Dermis microvascular lymphatic vessel endothelial cell (primary cell): ENCODE measurements at regions not wholly inside any gene's neighbourhood (a gene's known extent, or its start where the extent isn't known, plus 50 kb on each side); places are given as distances from the start of the nearest gene placed in this dataset.

Experiments
- DNase-seq, 2 donors: peaks; one replicate each; pipeline versions ENCODE4 v3.0.0 to v3.0.0-alpha.2; 2010; ENCODE audit warnings: low read depth in 2 of 2

GRCh38 chr10:88107296-88108097 is 244.1 kb downstream of the PTEN start:
- no peak for DNase-seq

GRCh38 chr10:88108115-88108610 is 244.7 kb downstream of the PTEN start:
- DNase-seq: no peak

DNA sequence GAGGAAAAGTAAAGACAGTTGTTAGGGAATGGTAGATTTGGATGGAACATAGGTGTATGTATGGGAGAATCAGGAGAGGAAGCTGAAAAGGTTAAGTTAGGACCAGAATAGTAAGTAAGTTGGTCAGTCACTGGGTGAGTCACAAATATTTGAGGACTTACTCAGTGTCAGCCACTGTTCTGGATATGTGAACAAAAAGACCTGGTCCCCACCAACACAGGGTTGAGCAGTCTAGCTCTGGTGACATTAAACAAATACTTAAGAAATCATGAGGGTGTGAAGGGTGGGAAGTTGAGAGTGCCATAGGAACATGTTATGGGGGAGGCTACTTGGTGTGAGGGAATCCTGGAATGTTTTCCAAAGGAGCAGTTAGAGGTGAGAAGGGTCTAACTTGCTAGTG is 246.9 kb downstream of the PTEN start:
- peak in 1 of 2 donors; percentile 6 for DNase-seq

DNA sequence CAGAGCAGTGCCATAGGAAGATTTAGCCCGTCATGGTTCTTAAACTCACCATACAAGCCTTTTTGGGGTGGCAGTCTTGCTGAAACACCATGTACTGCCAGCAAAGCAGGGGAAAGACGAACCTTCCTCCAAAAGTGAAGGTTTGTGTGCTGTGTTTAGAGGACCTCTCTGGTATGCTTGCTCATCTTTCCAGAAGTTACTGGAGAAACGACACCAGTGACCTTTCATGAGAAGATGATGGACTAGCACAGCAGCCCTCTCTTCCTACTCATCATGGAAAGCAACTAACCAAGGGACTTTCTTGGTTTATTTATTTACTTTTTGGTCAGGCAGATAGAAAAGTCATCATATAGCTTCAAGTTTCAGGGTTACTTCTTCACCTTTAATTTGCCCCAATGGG is 247.4 kb downstream of the PTEN start:
- no peak for DNase-seq

GRCh38 chr10:88111294-88111693 is 247.9 kb downstream of the PTEN start:
- DNase-seq: no peak

DNA sequence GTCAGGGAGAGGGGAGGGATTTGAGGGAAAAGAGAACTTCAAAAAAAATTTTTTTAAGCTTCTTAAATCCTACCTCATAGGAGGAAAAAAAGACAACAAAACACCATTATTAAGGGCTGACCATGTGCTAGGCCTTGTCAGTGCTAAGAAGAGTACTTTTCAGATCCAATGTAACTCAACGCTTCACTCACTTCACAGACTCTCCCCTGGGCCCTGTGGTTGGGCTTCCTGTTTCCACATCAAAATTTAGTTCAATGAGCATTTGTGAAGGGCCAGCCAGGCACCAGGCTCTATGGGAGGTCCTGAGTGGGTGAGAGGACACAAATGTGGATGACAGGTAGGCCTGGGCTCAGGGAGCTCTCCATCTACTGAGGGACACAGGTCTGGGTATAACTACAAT is 249.8 kb downstream of the PTEN start:
- DNase-seq: no peak

DNA sequence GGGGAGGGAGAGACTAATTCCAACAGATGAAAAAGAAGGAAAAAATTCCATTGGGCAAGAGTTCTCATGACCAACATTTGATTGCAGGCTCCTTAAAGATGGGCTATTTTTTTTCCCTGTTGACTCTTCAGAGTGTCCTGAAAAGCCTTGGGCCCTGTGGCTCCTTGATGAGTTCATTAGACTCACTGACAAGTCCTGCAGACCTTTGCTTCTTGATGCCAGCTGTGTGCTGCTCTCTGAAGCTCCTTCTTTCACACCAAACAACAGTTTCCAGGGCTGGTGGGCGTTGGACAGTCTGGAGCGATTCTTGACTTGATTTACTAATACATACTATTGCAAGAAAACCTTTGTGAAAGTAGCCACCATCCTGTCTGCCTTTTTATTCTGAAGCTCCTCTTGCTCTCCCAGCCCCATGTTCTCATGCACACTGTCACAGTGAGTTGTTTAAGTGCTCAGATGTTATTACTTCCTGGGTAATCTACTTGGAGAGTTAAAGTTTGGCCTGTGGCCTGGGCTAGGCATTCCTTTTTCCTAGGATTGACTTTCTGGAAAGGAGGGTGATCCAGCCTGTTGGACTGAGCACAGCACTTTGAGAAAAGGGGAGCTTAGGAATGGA is 250.3 kb downstream of the PTEN start:
- DNase-seq: no peak

DNA sequence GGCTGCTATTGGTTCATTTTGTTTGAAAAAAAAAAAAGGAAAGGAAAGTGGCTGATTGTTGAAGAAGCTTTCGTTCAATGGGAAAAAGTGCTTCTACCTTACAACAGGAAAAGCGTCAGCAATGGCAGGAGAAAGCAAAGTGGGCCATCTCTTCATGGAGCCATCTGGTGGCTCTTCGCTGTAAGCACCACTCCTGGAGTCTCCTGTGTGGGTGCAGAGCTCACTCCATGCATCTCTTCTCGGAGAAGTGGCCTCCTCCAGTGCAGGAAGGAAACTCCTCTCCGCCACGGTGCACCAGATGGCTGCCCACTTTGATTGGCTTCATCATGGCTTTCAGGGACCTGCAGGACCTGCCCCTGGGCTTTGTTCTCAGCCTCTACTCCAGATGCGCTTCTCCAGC is 250.9 kb downstream of the PTEN start:
- peak; percentile 76 to 77 for DNase-seq

DNA sequence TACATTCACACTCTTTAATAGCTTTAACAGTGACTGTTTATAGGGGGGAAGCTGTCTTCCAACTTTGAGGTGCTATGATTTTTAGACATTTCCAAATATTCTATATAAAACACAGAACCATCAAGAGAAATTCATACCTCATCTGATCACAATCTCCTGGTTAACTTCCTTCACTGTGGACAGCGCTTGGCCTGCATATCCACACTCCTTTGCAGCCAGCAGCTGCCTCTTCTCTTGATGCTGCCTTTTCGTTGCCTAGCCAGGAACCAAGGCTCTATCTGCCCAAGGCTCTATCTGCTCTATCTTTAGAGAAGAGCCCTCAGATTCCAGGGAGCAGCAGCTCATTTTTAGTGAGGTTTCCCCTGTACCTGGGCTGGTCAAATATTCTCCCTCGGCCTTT is 252.0 kb downstream of the PTEN start:
- no peak for DNase-seq

GRCh38 chr10:88115968-88116367 is 252.5 kb downstream of the PTEN start:
- no peak for DNase-seq

- no peak for DNase-seq
These were observed 253.1 kb downstream of the PTEN start for GRCh38 chr10:88116481-88116880.

DNA sequence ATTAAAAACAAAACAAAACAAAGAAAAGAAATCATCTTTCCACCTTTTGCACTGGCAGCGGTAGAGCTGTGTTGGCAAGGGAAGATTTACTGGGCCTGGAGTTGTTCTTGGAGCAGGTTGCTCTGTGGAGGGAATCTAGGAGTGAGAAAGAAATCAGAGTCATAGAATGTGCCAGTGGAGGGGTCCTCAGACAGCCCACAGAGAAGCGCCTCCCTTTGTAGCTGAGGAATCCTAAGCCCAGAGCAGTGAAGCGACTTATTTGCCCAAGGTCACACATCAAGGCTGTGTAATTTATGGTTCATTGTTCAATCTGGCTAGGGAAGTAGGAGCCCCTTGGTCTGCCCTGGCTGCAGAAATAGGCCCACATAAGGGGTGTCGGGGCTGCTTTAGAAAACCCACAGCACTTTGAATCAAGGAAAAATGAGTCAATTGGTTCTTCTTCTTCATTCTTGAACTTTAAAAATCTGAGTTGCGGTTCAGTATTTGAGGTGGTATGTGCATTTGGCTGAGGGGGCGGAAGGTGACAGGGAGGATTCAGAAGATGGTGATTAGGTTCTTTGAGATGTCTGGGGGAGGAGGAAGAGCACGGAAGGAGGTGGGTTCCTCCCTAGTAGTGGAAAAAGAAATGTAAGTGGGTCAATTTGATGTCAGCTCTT is 253.7 kb downstream of the PTEN start:
- DNase-seq: no peak

GRCh38 chr10:88117869-88118632 is 254.6 kb downstream of the PTEN start:
- peak in 1 of 2 donors; percentile 4 for DNase-seq

GRCh38 chr10:88118729-88119128 is 255.3 kb downstream of the PTEN start:
- DNase-seq: no peak

DNA sequence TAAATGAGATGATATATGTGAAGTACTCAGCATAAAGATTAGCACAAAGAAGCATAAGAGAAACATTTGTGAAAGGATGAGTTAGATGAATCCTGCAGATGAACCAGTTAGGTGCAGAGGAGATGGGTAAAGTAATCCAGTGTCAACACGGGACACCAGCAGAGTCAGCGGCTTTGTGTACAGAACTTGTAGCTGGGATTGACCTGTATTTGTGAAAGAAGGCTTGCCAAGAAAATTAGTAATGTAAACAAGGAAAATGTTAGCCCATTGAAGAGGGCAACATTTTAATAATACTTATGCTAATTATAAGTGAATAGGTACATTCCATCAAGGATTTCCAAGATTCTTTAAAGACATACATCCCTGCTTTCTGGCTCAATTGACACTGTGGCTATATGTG is 255.7 kb downstream of the PTEN start:
- no peak for DNase-seq

GRCh38 chr10:88120075-88120474 is 256.6 kb downstream of the PTEN start:
- DNase-seq: no peak

GRCh38 chr10:88120599-88121333 is 257.3 kb downstream of the PTEN start:
- DNase-seq: no peak

DNA sequence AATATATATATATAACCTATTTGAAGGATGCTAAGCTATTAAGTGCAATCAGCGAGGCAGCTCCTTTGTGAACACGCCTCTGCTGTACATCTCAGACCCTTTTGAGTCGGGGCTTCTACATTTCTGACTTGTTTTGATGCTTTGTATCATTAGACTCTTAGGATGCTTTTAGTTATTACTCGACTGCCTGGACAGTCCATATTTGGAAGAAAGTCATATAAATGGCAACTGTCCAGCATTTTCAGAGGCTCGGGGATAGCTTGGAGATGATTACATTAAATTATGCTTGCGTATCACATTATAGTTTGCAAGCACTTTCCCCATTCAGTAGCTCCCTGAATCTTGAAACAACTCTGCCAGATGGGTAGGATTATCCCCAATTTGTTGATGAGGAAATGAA is 257.9 kb downstream of the PTEN start:
- no peak for DNase-seq

- DNase-seq: no peak
These were observed 258.7 kb downstream of the PTEN start for GRCh38 chr10:88122145-88122544.

- no peak for DNase-seq
These were observed 259.2 kb downstream of the PTEN start for GRCh38 chr10:88122576-88122975.

DNA sequence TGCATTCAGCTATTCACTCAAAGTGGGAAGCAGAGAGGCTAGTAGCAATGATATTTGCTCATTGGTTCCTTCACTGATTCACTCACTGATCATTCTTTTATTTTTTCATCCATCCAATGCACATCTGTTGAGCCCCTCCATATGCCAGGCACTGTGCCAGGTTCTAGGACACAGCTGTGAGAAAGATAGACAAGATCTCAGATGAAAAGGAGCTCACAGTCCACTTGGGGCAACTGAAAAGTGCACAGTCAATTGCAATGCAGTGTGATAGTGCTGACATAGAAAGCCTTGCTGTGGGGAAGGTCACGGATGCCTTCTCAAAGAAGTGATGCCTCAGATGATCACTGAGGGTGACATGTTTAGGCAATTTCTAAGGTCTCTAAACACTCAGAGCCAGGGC is 262.3 kb downstream of the PTEN start:
- DNase-seq: no peak
